Hindlimb muscle (tissue), 1 donor: ENCODE measurements at regions not wholly inside any gene's neighbourhood (a gene's known extent, or its start where the extent isn't known, plus 50 kb on each side); places are given as distances from the start of the nearest gene placed in this dataset.

ENCODE experiments used
- DNase-seq: peaks from one replicate; pipeline ENCODE4 v3.0.0-alpha.2; 2013

DNA sequence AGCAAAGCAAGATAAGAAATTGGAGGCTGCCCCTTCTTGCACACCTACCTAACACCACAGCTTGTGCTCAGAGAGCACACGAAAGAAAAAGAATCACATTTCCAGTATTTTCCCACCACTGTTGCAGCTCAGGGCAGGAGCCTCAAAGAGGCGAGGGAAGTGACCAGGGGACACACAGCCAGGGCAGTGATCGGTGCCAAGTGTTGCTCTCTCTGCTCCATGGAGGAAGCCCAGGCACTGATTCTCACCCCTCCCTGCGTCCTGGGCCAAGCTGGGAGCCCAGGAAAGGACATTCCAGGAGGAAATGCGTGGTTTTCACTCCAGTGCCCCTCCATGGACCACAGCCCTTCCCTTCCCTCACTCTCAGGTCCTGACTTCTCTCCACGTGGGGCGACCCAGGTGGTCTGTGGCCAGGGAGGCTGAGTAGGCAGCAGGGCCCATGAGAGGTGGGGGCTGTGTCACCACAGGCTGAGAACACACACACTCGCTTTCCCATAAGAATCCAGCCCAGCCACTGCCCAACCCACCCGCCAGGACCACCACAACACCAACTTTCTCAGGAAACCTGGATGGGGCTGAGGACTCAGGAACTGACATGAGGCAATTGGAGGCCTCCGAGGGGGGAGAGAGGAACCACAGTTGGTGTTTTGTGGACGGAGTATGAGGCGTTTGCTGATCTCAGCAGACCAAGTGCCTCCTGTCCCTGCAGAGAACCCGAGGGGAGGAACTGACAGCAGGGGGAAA, 81.7 kb upstream of the MAFB start:
- no peak for DNase-seq

DNA sequence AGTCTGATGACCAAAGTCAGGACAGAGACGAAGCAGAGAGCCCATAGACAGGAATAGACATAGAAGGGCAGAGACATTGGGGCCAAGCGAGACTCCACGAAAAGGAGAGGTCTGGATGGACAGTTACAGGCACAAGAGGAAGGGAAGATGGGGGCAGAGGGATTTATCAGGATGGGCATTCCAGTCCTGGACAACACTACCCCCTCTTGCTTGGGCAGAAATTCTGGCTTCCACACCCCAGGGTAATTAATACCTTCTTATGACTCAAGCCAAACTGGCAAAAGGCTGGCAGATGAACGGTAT, 82.2 kb upstream of the MAFB start:
- DNase-seq, result no peak

DNA sequence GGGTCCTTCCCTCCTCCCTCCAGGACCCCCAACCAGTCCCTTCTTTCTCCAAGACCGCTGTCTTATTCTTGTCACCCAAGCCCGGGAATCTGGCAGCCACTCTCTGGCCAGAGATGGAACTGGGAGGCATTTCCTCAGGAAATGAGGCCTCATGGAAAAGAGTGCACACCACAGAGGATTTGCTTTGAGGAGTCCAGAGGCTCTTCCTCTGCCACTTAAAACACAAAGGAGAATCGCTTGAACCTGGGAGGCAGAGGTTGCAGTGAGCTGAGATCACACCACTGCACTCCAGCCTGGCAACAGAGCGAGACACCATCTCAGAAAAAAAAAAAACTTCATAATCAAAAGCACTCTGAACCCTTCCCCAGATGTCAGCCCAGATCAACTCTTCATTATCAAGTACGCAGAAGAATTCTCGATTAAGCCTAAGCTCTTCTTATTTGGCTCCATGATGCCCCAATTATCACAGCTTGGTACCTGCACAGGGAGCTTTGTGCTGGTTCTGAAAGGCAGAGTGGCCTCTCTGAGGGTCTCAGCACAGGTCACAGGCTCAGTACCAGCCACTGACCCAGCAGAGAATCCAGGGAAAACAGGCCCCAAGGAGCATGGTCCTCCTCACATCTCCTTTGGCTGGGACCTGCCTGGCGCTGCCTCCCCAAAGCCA, 82.9 kb upstream of the MAFB start:
- no peak for DNase-seq

DNA sequence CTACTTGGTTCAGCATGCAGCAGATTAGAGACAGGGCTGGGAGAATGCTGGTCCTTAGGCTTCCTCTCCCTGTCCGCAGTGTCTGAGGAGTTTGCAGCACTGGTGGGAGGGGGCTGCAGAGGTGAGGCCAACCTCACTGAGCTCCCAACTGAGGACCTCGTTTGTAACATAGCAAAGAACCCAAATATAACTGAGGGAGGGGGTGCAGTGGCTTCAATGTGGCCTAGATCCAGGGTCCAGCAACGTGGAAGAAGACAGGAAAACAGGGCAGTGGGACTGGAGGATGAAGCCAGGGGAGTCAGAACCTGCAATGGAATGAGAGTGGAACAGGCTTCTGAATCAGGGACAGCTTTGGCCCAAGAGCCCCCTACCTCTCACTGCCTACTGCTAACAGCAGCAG, 84.3 kb upstream of the MAFB start:
- DNase-seq, result no peak

DNA sequence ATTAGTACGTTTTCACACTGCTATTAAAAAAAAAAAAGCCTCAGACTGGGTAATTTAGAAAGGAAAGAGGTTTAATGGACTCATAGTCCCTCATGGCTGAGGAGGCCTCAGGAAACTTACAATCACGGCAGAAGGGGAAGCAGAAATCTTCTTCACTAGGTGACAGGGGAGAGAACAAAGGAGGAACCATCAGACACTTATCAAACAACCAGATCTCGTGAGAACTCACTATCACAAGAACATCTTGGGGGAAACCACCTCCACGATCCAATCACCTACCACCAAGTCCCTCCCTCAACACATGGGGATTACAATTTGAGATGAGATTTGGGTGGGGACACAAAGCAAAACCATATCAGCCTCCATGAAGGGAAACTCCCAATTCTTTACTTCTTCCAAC, 85.2 kb upstream of the MAFB start:
- no peak for DNase-seq

DNA sequence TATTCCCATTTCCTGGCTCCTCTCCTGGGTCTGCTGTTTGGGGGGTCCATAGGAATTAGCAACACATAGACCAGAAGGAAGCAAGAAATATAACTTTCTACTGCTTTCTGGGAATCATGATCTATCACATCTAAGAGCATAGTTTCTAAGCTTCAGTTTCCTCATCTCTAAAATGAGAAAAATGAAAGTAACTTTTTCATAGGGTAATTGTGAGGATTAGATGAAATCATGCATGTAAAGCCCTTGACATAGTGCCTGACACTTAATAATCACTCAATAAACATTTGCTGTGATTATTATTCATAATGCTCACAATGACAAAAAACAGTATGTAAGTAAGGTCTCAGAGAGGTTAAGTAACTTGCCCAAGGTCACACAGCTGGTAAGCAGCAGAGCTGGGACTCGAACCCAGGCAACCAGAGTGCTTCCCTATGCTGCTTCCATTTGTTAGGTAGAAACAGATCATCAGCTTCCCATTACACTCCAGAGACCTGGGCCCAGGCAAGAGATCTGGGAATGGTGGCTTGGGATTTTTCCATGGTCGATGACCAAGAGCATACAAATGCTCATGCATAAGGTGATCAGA, 86.6 kb upstream of the MAFB start:
- DNase-seq, result no peak

DNA sequence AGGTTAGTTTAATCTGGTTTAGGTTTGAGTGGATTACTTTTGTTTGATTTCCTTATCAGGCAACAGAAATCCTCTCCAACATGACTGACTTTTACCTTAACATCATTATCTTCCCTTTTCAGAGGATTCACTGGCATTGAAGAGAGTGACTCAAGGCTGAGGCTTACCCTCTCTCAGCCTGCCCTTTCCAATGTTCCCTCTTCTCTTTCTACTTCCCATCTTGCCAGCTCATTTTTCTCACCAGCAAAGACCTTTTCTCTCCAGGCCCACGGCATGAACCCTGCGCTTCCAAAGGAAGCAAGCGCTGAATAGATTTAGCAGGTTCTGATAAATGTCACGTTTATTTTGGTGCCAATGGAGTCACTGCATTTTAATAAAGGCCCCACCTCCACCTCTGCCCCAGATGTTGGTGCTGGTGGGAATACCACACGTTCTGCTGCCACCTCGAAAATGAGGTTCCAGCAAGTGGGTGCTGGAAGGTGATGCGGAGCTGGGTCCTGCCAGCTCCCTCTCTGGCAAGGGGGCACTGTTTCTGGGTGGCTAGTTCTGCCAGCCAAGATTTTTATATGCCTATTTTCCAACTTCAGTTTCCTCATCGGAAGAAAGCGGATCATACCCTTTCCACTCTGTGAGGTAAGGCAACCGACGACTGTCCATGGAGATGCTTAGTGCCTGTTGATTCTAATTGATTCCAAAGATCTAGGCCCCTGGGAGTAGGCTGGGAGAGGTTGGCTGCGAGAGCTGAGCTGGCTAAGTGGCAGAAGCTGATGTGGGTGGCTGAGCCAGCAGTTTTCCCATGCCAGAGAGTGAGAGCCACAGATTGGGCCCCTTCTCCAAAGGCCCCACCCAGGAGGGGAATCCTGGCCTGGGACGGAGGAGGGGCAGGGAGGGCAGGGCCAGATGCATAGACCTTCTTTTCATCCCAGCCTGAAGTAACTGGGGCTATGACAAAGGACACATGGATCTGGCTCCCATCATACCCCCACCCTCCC, 87.7 kb upstream of the MAFB start:
- no peak for DNase-seq

DNA sequence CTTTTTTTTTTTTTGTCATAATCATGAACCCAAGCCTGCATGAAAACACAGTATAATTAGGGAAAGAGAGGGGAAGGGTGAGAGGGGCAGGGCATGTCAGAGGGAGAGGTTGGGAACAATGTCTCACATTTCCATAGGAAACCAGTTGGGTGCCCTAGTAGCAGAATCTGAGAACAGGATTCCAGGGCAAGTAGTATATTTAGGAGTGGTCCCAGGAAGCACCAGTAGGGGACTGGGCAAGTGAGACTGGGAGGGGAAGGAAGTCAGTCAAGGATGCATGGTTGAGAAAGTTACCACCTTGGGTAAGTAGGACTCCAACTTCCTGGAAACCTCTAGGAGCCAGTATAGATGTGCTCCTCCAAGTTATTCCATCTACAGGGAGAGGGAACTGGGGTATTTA, 88.6 kb upstream of the MAFB start:
- no peak for DNase-seq

DNA sequence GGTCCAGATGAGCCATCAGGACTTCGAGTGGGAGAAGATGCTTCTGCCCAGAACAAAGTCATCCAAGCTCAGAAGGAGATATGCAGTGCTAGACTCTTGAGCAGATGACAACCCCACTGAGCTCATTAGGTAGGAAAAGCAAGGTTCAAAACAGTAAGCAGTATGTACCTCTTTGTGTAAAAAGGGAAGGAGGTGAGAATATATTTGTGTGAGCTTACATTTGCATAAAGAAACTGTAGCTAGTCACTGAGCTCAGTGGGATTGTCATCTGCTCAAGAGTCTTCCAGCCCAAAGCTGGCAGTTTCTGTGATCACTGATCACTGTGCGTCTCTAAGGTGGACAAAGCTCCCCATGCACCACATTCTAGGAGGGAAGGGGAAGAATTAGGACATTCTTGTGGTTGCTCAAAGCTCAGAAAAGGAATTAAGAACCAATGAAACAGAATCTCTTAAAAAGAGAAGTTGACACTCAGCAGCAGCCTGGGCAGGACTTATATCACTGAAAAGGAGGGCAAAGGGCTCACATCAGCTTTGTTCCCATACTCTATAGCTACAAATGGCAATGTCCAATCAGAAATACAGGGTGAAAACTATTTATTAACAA, 90.0 kb upstream of the MAFB start:
- DNase-seq, result no peak

DNA sequence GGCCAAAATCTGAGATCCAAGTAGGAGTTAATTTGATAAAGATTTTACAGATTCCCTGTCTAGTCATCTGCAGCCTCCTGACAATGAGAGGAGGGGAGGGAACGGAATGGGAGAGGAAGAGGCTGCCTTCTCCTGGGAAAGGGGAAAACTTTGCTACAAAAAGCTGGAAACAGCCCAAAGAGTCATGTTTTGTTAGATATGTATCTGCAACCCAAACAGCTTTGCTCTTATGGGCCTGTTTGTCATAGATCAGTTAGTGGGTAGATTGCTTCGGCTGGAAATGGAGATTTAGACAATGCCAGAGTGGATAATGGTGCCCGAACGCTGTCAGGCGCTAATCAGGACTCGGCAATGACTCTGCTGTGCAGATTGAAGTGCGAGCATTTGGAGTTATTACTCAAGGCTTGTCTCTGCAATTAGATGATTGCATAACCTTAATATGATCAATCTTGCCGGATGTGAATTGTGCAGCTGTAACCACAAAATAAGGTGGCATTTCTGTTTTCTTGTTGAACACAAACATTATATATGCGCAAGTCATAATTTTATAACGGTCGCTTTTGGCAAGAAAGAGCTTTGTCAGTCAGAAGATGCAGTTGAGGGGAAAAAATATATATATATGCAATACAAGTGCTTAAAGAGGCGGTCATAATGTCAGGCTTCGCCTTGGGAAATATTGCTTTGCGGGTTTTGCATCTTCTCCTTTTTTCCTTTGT, 92.4 kb upstream of the MAFB start:
- DNase-seq, result no peak

DNA sequence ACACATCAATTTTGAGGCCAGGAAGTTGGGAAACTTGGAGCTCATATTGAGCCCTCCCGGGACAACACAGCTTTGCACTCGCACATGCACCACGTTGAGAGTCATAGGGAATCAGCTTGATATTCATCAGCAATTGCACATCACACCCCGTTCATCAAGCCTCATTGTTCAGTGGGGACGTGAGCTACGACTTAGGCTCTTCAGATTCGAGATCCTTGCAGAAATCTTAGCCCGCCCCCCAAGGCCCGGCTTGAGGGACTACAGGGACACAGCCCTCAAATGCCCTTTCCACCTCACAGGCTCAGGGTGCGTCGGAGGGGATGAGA, 93.0 kb upstream of the MAFB start:
- no peak for DNase-seq

DNA sequence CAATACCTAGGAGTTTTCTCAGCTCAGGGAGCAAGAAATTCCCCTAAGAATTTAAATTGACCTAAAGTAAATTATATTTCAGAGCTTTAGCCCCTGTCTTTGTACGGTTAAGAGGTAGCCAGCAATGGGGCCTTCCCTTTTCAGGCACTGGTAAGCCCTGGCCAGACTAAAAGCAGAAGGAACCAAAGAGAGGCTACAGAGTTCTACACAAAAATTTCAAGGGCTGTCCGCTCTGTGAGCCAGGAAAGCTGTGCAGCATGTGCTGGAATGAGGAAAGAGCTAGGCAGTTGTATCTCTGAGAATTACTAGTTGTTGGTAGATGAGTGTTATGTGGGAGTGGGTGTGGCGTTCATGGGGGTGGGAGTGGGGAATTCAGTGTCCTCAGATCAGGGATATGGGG, 96.3 kb upstream of the MAFB start:
- no peak for DNase-seq

DNA sequence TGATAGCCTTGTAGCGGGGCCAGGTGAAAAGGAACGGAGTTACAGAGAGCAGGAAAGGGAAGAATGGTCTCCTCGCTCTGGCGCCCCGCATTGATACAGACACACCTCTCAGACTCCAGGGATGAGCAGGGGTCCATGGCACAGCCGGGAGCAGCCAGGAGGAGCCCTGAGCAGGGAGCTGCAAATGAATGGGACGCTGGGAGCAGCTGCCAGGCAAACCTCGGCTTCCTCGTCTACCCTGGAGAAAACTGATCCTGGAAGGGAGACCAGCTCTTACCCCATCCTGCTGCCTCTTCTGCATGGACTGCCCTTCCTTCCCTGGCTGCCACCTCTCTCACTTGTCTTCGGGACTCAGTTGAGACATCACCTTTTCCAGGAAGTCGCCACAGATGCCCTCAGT, 97.3 kb upstream of the MAFB start:
- no peak for DNase-seq

DNA sequence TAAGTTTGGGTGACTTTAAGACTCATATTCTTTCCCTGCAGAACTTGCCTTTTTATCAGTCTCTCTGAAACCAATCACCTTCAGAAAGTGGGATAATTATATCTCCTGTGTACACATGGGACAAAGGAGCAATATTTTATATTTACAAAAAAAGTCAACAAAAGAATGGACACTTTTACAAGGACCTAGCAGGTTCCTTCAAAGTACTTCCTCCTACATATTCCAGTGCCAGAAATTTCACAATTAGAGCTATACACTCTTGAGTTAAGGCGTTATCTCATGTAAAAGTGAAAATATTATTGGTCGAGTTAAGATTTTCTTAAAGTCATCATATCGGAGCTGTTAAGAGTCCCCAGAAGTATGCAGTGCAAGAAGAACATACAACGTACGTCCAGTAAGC, 98.9 kb upstream of the MAFB start:
- no peak for DNase-seq

DNA sequence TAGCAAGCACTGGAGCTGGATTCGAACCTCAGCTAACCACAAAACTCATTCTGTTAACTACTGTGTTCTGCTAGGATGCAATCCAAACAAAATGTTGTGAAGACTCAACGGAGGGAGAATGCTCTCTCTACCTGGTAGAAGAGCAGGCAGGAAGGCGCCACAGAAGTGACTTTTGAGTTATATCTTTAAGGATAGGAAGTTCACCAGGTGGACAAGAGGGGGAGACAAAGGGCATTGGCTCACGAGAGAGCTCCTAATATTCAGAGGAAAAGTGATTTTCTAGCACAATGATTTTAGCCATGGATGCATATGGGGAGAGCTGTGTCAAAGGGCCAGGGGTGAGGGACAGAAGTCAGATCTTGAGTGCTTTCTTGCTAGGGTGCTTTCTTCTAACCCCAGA, 108.4 kb upstream of the MAFB start:
- DNase-seq, result peak; percentile 20

DNA sequence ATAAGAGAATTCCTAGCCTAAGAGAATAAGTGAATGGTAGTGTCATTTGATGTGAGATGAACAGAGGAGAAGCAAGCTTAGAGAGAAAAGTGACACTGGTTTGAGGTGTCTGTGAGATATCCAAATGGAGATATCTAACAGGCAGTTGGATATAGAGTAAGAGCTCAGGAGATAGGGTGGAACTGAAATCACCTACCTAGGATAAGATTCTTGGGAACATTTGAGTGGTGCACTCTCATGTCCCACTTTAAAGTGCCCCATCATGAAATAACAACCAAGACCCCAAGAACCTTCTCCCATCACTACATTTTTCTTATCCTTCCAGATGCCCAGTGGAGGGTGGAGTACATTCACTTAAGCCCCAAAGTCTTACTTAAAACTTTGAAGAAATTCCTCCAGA, 109.0 kb upstream of the MAFB start:
- DNase-seq, result no peak

DNA sequence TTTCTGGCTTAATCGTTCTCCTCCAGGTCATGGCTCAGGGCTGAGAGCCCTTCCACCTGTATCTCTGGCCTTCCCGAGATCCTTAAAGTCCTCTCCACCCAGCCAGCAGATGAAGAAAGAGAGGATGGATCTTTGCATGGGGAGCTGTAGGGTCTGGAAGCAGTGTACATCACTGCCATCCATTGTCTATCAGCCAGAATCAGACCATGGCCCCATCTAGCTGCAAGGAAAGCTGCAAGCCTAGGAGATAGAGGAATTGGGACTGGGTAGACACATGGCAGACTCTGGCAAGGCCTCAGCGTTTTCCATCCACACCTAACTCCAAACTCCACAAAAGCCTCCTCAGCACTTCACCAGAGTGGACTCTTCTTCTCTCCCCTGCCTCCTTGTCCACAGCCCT, 113.8 kb upstream of the MAFB start:
- DNase-seq, result no peak

DNA sequence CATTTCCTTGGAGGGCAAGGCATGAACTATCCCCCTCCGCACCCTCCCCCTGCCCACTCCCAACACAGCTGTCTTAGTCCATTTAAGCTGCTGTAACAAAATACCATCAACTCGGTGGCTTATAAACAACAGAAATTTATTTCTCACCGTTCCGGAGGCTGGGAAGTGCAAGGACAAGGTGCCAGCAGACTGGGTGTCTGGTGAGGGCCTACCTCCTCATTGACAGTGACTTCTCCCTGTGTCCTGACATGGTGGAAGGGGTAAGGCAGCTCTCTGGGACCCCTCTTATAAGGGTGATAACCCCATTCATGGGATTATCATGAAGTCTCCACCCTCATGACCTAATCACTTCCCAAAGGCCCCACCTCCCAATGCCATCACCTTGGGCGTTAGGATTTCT, 114.3 kb upstream of the MAFB start:
- DNase-seq, result no peak

DNA sequence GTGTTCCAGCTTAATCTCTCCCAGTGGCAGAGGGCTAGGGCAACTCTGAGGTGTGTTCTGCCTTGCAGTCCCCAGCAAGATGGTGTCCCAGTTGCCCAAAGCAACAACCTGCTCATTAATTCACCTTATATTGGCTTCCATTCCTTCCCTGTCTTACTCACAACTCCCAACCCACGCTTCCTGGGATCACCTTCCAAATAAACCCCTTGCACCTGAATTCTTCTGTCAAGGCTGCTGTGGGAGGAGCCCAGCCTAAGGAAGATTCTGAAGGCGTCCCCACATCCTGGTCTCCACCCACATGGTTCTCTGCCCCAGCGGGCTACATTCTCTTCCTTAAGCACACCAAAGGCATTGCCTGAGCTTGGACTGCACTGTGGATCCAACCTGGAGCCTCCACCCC, 116.6 kb upstream of the MAFB start:
- no peak for DNase-seq

DNA sequence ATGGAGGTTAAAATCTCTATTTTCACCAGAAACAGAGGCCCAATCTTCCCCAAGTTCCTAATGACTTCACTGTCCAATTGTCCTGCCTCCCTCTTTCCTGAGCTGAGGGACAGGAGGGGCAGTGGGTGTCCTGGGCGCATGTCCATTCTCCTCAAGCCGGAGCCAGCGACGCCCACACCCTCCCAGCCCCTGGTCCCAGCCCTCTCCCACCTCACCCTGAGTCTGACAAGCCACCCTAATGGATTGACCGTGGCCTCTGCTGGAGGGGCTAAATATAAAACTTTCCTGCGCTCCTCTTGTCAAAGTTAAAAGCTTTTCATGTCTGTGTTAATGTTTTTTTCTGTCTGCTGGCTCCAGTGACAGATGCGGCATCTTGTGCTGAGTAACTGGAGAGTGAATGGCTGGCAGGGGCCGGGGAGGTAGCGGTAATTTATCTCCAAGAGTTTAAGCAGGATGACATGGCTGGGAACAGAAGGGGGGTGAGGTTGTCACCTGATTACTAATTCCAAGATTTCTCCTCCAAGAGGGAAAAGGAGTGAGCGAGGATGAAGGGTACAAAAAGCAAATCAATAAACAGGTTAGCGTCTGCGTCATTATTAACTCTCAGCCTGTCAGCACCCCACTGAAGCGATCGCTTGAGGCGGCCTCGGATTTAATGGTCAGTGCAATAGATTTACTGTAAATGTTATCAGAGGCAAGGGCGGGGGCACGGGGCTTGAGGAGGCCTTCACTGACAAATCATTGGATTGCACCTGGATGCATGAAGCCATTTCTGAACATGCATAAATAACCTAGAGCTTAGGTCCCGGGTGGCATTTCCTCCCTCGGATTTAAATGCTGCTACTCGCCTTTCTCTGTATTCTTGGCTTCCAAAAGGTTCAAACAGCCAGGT, 118.1 kb upstream of the MAFB start:
- DNase-seq, result no peak

DNA sequence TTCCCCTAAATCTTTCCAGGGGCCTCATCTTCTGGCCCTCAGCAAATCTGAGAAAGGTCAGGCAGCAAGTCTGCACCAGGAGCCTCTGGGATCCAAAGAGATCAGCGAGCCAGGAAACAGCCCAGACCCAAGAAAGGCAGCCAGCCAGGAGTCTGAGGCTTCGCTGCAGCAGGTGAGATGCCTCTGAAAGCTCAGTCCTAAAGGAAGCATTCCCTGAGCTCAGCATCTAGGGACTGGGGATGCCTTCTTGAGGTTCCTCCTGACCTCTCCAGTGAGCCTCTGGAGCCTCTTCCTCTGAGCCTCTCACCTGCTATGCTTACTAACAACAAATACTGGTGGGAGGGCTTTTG, 118.8 kb upstream of the MAFB start:
- no peak for DNase-seq
